HG03469 (cell line): ENCODE measurements at regions not wholly inside any gene's neighbourhood (a gene's known extent, or its start where the extent isn't known, plus 50 kb on each side); places are given as distances from the start of the nearest gene placed in this dataset.

Experiments used
- ATAC-seq: cut with Tn5 transposase; IDR thresholded peaks from one replicate; pipeline ENCODE4 v1.9.1; 2021; ENCODE audit warnings: mild to moderate bottlenecking, moderate library complexity, moderate number of reproducible peaks; ENCODE audit not compliant: unreplicated experiment

- no peak for ATAC-seq
Observed at GRCh38 chr18:26621161-26622026, 73.0 kb upstream of the KCTD1 start.

GRCh38 chr18:26619350-26619749 is 71.0 kb upstream of the KCTD1 start:
- no peak for ATAC-seq

GRCh38 chr18:26618135-26618534 is 69.8 kb upstream of the KCTD1 start:
- no peak for ATAC-seq

GRCh38 chr18:26617151-26617554 is 68.8 kb upstream of the KCTD1 start:
- no peak for ATAC-seq

- no peak for ATAC-seq
Observed at GRCh38 chr18:26614374-26614773, 66.0 kb upstream of the KCTD1 start.
